IPS DF 6.9 (cell line): ENCODE measurements at regions not wholly inside any gene's neighbourhood (a gene's known extent, or its start where the extent isn't known, plus 50 kb on each side); places are given as distances from the start of the nearest gene placed in this dataset.

Source experiments
- DNase-seq: peaks from one replicate; pipeline ENCODE4 v3.0.0-alpha.2; 2013; ENCODE audit warnings: low read depth, low spot score
- H3K27ac ChIP-seq: one replicate; pipeline ENCODE4 v1.5.1; 2013; ENCODE audit warnings: low read length, control low read depth
- H3K27me3 ChIP-seq: 2 replicates; pipeline ENCODE4 v1.6.1; 2013; ENCODE audit warnings: mild to moderate bottlenecking, low read length; ENCODE audit not compliant: control insufficient read depth, insufficient read depth
- H3K36me3 ChIP-seq: 2 replicates; pipeline ENCODE4 v1.6.1; 2013; ENCODE audit warnings: low read length; ENCODE audit not compliant: control insufficient read depth, insufficient read depth
- H3K4me1 ChIP-seq: 2 replicates; pipeline ENCODE4 v1.6.1; 2013; ENCODE audit warnings: low read length; ENCODE audit not compliant: control insufficient read depth, insufficient read depth
- H3K4me3 ChIP-seq: 2 replicates; pipeline ENCODE4 v1.5.1; 2013; ENCODE audit warnings: mild to moderate bottlenecking, low read length
- H3K9me3 ChIP-seq: 2 replicates; pipeline ENCODE4 v1.6.1; 2013; ENCODE audit warnings: low read length, inconsistent platforms; ENCODE audit not compliant: control insufficient read depth, insufficient read depth
- WGBS: extraction: QIAGEN DNeasy Blood & Tissue Kit; methylation state at CpG from one replicate; pipeline ENCODE4 v1.1.7; 2013; ENCODE audit warnings: mixed read lengths, missing lambda C conversion rate; ENCODE audit not compliant: insufficient read length, insufficient coverage; 5-methylcytosine and 5-hydroxymethylcytosine counted together

DNA sequence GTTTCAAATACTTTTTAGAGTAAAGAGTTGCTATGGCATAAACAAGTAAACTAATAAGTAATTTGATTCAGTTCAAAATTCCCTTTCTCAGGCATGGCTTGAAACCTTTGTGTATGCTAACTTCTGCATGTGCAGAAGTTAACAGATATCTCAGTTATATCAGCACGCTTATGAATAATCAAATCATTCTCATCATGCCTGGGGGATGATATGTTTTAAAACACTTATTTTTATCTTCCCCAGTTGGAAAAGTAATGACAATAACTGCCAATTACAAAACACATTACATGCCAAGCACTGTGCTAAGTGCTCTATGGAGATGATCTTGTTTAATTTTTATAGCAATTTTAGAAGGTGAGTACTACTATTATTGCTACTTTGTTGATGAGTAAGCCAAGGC lies 146.4 kb downstream of the YIPF5 start:
- H3K36me3 ChIP-seq, result no peaks in the 10 kb centered on the region
- H3K9me3 ChIP-seq, result no peaks in the 10 kb centered on the region; the same call in 1 of the 2 replicates
- H3K27ac ChIP-seq, result no peak overlapping the region
- WGBS, result no CpG with 5 or more reads among the region's 1 CpG
- no peaks in the 10 kb centered on the region for H3K4me1 ChIP-seq
- H3K4me3 ChIP-seq, result no peak overlapping the region
- no peak for DNase-seq
- no peaks in the 10 kb centered on the region for H3K27me3 ChIP-seq

DNA sequence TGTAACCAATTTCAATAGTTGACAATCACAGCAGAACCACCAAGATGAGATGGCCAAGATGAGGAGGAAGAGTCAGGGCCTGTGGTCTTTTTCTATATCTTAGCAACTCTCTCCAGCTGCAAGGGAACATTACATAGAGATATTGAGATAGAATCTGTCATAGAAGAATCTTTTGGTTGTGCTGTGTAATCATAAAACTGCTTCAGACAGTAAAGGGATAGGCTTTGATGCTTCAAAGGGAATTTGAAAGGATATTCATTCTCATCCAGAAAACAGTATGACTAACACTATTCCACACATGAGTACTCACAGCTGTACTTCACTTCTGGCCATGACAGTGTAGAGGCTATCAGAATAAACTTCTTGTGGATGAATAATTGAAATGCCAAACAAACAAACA lies 145.9 kb downstream of the YIPF5 start:
- H3K27ac ChIP-seq, result no peak overlapping the region
- H3K4me1 ChIP-seq, result no peaks in the 10 kb centered on the region
- H3K36me3 ChIP-seq, result no peaks in the 10 kb centered on the region
- no peak for DNase-seq
- no peaks in the 10 kb centered on the region; the same call in 1 of the 2 replicates for H3K9me3 ChIP-seq
- no peaks in the 10 kb centered on the region for H3K27me3 ChIP-seq
- no peak overlapping the region for H3K4me3 ChIP-seq

- H3K27ac ChIP-seq, result no peak overlapping the region
- no peak for DNase-seq
- H3K9me3 ChIP-seq, result no peaks in the 10 kb centered on the region; the same call in 1 of the 2 replicates
- H3K4me3 ChIP-seq, result no peak overlapping the region
- no peaks in the 10 kb centered on the region for H3K36me3 ChIP-seq
- no peaks in the 10 kb centered on the region for H3K4me1 ChIP-seq
- H3K27me3 ChIP-seq, result no peaks in the 10 kb centered on the region
- WGBS, result no CpG with 5 or more reads among the region's 1 CpG
Measured at GRCh38 chr5:144026286-144026685, 144.2 kb downstream of the YIPF5 start.

DNA sequence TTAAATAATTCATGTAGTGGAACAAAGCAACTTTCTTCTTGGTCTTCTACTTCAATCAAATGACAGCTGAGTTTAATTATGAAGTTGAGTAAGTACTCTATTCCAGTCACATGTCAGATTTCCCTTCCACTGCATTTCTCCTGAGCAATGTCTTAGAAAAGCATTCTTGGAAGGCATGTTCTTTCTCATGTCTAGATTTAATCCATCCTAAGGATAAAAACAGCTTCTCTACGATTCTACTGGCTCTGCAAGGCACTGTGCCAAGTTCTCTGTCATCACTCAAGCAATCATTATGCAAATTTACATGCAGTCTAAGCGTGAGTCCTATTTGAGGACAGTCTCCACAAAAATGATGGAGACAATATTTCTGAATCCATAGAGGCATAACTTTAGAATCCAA lies 142.4 kb downstream of the YIPF5 start:
- no CpG with 5 or more reads among the region's 2 CpGs for WGBS
- no peaks in the 10 kb centered on the region for H3K27me3 ChIP-seq
- no peaks in the 10 kb centered on the region for H3K36me3 ChIP-seq
- H3K27ac ChIP-seq, result no peak overlapping the region
- H3K4me3 ChIP-seq, result no peak overlapping the region
- DNase-seq, result no peak
- H3K4me1 ChIP-seq, result no peaks in the 10 kb centered on the region
- H3K9me3 ChIP-seq, result no peaks in the 10 kb centered on the region

GRCh38 chr5:144028636-144029035 lies 141.8 kb downstream of the YIPF5 start:
- Histone ChIP-seq H3K36me3 (no peaks in the 10 kb centered on the region), H3K27me3 (no peaks in the 10 kb centered on the region), H3K27ac (no peak overlapping the region), H3K4me3 (no peak overlapping the region), H3K9me3 (no peaks in the 10 kb centered on the region), H3K4me1 (no peaks in the 10 kb centered on the region)
- no CpG with 5 or more reads among the region's 2 CpGs for WGBS
- DNase-seq, result no peak

DNA sequence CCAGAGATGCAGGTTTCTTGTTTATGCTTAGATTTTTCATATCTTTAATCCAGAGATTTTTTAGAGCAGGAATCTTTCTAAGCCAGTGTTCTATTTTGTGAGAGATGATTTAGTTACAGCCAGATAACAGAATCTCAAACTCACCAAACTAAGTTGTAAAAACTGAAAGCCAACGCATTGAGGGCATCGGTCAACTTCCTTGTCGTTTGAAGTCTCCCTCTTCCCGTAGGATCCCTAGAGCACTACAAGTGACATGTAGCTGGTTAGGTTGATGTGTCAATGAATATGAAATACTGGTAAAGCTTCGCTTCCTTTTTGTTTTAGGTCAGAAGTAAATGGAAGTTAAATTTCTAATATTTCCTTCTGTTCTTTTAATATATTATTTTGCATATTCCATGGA lies 139.6 kb downstream of the YIPF5 start:
- no peaks in the 10 kb centered on the region for H3K36me3 ChIP-seq
- no peaks in the 10 kb centered on the region for H3K9me3 ChIP-seq
- WGBS, result no CpG with 5 or more reads among the region's 5 CpGs
- H3K27me3 ChIP-seq, result no peaks in the 10 kb centered on the region
- no peaks in the 10 kb centered on the region for H3K4me1 ChIP-seq
- H3K4me3 ChIP-seq, result no peak overlapping the region
- no peak overlapping the region for H3K27ac ChIP-seq
- DNase-seq, result no peak

DNA sequence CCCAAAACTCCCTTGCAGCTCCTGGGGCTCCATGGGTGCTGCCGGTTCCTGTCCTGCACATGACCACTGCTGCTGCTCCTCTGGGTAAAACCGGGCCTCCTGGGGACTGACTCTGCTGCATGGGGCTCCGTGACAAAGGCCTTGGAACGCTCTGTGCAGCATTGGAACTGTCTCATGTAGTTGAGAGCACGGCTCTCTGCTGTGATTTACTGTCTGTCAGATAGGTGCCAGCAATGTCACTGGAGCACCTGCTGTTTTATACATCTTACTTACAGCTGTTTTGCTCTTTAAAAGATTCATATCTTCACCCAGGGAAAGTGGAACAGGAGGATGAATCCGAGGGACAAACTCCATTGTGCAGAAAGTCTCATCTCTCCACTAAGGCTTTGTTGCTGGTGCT lies 138.1 kb downstream of the YIPF5 start:
- Histone ChIP-seq H3K4me3 (no peak overlapping the region), H3K27me3 (no peaks in the 10 kb centered on the region), H3K36me3 (no peaks in the 10 kb centered on the region), H3K9me3 (no peaks in the 10 kb centered on the region), H3K27ac (no peak overlapping the region), H3K4me1 (no peaks in the 10 kb centered on the region)
- WGBS, result no CpG with 5 or more reads among the region's 6 CpGs
- no peak for DNase-seq

DNA sequence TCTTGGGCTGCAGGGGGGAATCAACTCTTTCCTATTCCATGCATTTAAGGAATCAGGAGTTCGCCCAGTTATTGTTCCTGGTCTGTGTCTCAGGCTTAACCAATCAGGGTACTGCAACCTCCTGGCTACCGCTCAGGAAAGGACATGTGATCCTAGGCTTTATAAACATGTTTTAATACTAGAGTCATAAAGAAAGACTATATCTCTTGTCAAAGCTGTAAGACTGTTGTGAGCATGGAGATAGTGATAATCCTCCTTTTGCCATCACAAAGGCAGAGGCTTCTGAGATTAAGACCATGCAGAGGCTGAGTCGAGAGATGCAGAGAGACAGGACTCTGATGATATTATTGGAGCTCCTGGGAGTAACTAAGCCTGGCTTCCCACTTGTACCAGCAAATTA lies 137.0 kb downstream of the YIPF5 start:
- Histone ChIP-seq H3K27me3 (no peaks in the 10 kb centered on the region), H3K9me3 (no peaks in the 10 kb centered on the region), H3K4me1 (no peaks in the 10 kb centered on the region), H3K27ac (no peak overlapping the region), H3K4me3 (no peak overlapping the region), H3K36me3 (no peaks in the 10 kb centered on the region)
- WGBS, result no CpG with 5 or more reads among the region's 3 CpGs
- no peak for DNase-seq

- no peak overlapping the region for H3K27ac ChIP-seq
- H3K9me3 ChIP-seq, result no peaks in the 10 kb centered on the region
- H3K4me3 ChIP-seq, result no peak overlapping the region
- H3K36me3 ChIP-seq, result no peaks in the 10 kb centered on the region
- no CpG with 5 or more reads among the region's 4 CpGs for WGBS
- H3K27me3 ChIP-seq, result no peaks in the 10 kb centered on the region
- DNase-seq, result no peak
- H3K4me1 ChIP-seq, result no peaks in the 10 kb centered on the region
Measured at GRCh38 chr5:144035046-144035740, 135.3 kb downstream of the YIPF5 start.

- Histone ChIP-seq H3K4me1 (no peaks in the 10 kb centered on the region), H3K4me3 (no peak overlapping the region), H3K27ac (no peak overlapping the region), H3K27me3 (no peaks in the 10 kb centered on the region), H3K36me3 (no peaks in the 10 kb centered on the region), H3K9me3 (no peaks in the 10 kb centered on the region)
- no peak for DNase-seq
- no CpG with 5 or more reads among the region's 3 CpGs for WGBS
Measured at GRCh38 chr5:144036476-144036875, 134.0 kb downstream of the YIPF5 start.

- no CpG with 5 or more reads among the region's 2 CpGs for whole genome bisulfite sequencing
- no peaks in the 10 kb centered on the region for H3K9me3 ChIP-seq
- H3K27ac ChIP-seq, result no peak overlapping the region
- H3K4me3 ChIP-seq, result no peak overlapping the region
- no peak for DNase-seq
- no peaks in the 10 kb centered on the region for H3K27me3 ChIP-seq
- no peaks in the 10 kb centered on the region for H3K4me1 ChIP-seq
- no peaks in the 10 kb centered on the region for H3K36me3 ChIP-seq
Measured at GRCh38 chr5:144040615-144041305, 129.7 kb downstream of the YIPF5 start.
